HepG2 (cell line): ENCODE measurements at regions not wholly inside any gene's neighbourhood (a gene's known extent, or its start where the extent isn't known, plus 50 kb on each side); places are given as distances from the start of the nearest gene placed in this dataset.

Experiments used
- ATAC-seq: fragments of 200-7000 bp; cut with Tn5 transposase; 3 replicates; pipeline ENCODE4 v1.9.1; 2020; ENCODE audit warnings: mild to moderate bottlenecking, moderate library complexity
- BruUV-seq: library from RNA; stranded (reverse); fragments of 400-500 nt; replicated peaks from 2 replicates; lab custom pipeline; 2021; lab: Mats Ljungman, UMichigan
- CTCF ChIA-PET: fragments of 300-600 bp; formaldehyde crosslinking; extraction: SDS; loops from one replicate; lab custom pipeline; 2021; ENCODE audit warnings: low total read pairs, inconsistent platforms, low intra/inter-chr PET ratio; lab: Yijun Ruan, JAX
- POLR2A ChIA-PET: fragments of 350-600 bp; sonication (Branson Sonifier 250); formaldehyde crosslinking; loops from one replicate; lab custom pipeline; 2020; ENCODE audit warnings: antibody characterized with exemption, inconsistent platforms; lab: Yijun Ruan, JAX
- DNase-seq: peaks from one replicate; pipeline ENCODE4 v3.0.0-alpha.2; 2015; ENCODE audit warnings: low spot score
- FAIRE-seq: peaks from 3 replicates; lab custom pipeline; 2011; peaks lifted over from hg19 to GRCh38; lab: Jason Lieb, UNC
- H2AFZ ChIP-seq: one replicate; pipeline ENCODE4 v1.6.1; 2011; ENCODE audit warnings: low read length, inconsistent platforms
- H3K27ac ChIP-seq: fragments of 300-600 bp; 3 replicates; pipeline ENCODE4 v1.8.0; 2011; ENCODE audit warnings: mixed run types, mild to moderate bottlenecking, mixed read lengths, low read length, inconsistent platforms; ENCODE audit not compliant: insufficient read depth; ENCODE audit errors: extremely low read length
- H3K27me3 ChIP-seq, 2 experiments: fragments of 200-600 bp in 1 of 2; 2 replicates in 1 of 2; 3 replicates in 1 of 2; pipeline versions ENCODE4 v1.6.0 to v1.8.0; 2011; ENCODE audit warnings: low read length in 2 of 2, mild to moderate bottlenecking in 2 of 2, moderate library complexity in 2 of 2, inconsistent platforms in 1 of 2; ENCODE audit not compliant: insufficient read depth in 2 of 2, control insufficient read depth in 1 of 2
- H3K36me3 ChIP-seq, 2 experiments: fragments of 200-600 bp in 1 of 2; replicated peaks in 1 of 2; 2 replicates in 1 of 2; 3 replicates in 1 of 2; pipeline versions ENCODE4 v1.5.1 to v1.8.0; 2011; ENCODE audit warnings: low read length in 2 of 2, inconsistent platforms in 1 of 2; ENCODE audit not compliant: insufficient read depth in 2 of 2, control insufficient read depth in 1 of 2
- H3K4me1 ChIP-seq: 2 replicates; pipeline ENCODE4 v1.5.1; 2012; ENCODE audit warnings: low read length, inconsistent platforms; ENCODE audit not compliant: insufficient read depth
- H3K4me2 ChIP-seq: 2 replicates; pipeline ENCODE4 v1.6.0; 2011; ENCODE audit warnings: low read depth, low read length, inconsistent platforms
- H3K4me3 ChIP-seq, 3 experiments: fragments of 200-600 bp in 1 of 3; sonication (generic), shearing (Covaris generic) in 1 of 3; replicated peaks in 1 of 3; 2 replicates each; pipeline ENCODE4 v1.5.1; 2011 to 2016; ENCODE audit warnings: low read length in 3 of 3, inconsistent platforms in 2 of 3, low read depth in 2 of 3, mild to moderate bottlenecking in 2 of 3, control low read depth in 1 of 3, mixed read lengths in 1 of 3; ENCODE audit not compliant: insufficient read depth in 1 of 3
- H3K79me2 ChIP-seq: one replicate; pipeline ENCODE4 v1.6.1; 2011; ENCODE audit warnings: low read length, inconsistent platforms; ENCODE audit not compliant: insufficient read depth
- H3K9ac ChIP-seq: 2 replicates; pipeline ENCODE4 v1.6.0; 2011; ENCODE audit warnings: mild to moderate bottlenecking, low read depth, low read length, inconsistent platforms; ENCODE audit not compliant: insufficient read depth
- H3K9me3 ChIP-seq: 2 replicates; pipeline ENCODE4 v1.5.1; 2012; ENCODE audit warnings: mild to moderate bottlenecking, low read length
- H4K20me1 ChIP-seq: 2 replicates; pipeline ENCODE4 v1.6.0; 2011; ENCODE audit warnings: inconsistent platforms, mild to moderate bottlenecking, low read length, moderate library complexity; ENCODE audit not compliant: insufficient read depth
- BHLHE40 ChIP-seq: IDR thresholded peaks from 2 replicates; pipeline ENCODE4 v1.6.1; 2011; ENCODE audit warnings: low read length, improper control_type of control experiment
- FLYWCH1 ChIP-seq: sonication (generic); formaldehyde crosslinking; IDR thresholded peaks from 2 replicates; pipeline ENCODE4 v1.8.1; 2023; ENCODE audit warnings: mild to moderate bottlenecking, missing genetic modification reagents
- HCFC1 ChIP-seq: fragments of 150-350 bp; IDR thresholded peaks from 2 replicates; pipeline ENCODE4 v1.6.1; 2014; ENCODE audit warnings: low read depth, low read length
- HDAC6 ChIP-seq: fragments of 200-600 bp; sonication (generic); IDR thresholded peaks from 2 replicates; pipeline ENCODE4 v1.7.0; 2017; ENCODE audit warnings: mild to moderate bottlenecking, antibody characterized with exemption, low read length, low read depth
- HMG20B ChIP-seq: conservative IDR thresholded peaks from 2 replicates; pipeline ENCODE4 v1.6.1; 2016; ENCODE audit warnings: missing genetic modification reagents, missing compliant biosample characterization
- MTF1 ChIP-seq: sonication (generic); formaldehyde crosslinking; IDR thresholded peaks from 2 replicates; pipeline ENCODE4 v1.5.0; 2020; ENCODE audit warnings: missing genetic modification reagents
- NFATC3 ChIP-seq: sonication (generic); formaldehyde crosslinking; IDR thresholded peaks from 2 replicates; pipeline ENCODE4 v1.5.1; 2020; ENCODE audit warnings: mild to moderate bottlenecking, missing genetic modification reagents
- PITX1 ChIP-seq: sonication (generic); formaldehyde crosslinking; IDR thresholded peaks from 2 replicates; pipeline ENCODE4 v1.5.1; 2020; ENCODE audit warnings: mild to moderate bottlenecking, missing genetic modification reagents
- RFX5 ChIP-seq: IDR thresholded peaks from 2 replicates; pipeline ENCODE4 v1.6.1; 2011; ENCODE audit warnings: low read depth, low read length, improper control_type of control experiment
- SALL2 ChIP-seq: sonication (generic); formaldehyde crosslinking; IDR thresholded peaks from 2 replicates; pipeline ENCODE4 v1.8.1; 2023; ENCODE audit warnings: mild to moderate bottlenecking, missing genetic modification reagents, inconsistent platforms
- SMC3 ChIP-seq: IDR thresholded peaks from 2 replicates; pipeline ENCODE4 v1.6.1; 2011; ENCODE audit warnings: low read length, improper control_type of control experiment
- ZBTB20 ChIP-seq: sonication (generic); formaldehyde crosslinking; IDR thresholded peaks from 2 replicates; pipeline ENCODE4 v1.8.1; 2023; ENCODE audit warnings: missing genetic modification reagents, low read depth, mild to moderate bottlenecking, borderline replicate concordance
- ZFP90 ChIP-seq: sonication (generic); formaldehyde crosslinking; IDR thresholded peaks from 2 replicates; pipeline ENCODE4 v1.8.0; 2022; ENCODE audit warnings: missing genetic modification reagents, mild to moderate bottlenecking, inconsistent platforms, borderline replicate concordance
- ZNF136 ChIP-seq: sonication (generic); formaldehyde crosslinking; IDR thresholded peaks from 2 replicates; pipeline ENCODE4 v1.8.1; 2022; ENCODE audit warnings: low read depth, mild to moderate bottlenecking, moderate library complexity, missing genetic modification reagents
- ZNF878 ChIP-seq: sonication (generic); formaldehyde crosslinking; IDR thresholded peaks from 2 replicates; pipeline ENCODE4 v1.8.1; 2023; ENCODE audit warnings: mild to moderate bottlenecking, missing genetic modification reagents, moderate library complexity
- WGBS: methylation state at CpG from one replicate; pipeline ENCODE4 v1.1.6; 2017; ENCODE audit warnings: low lambda C conversion rate; 5-methylcytosine and 5-hydroxymethylcytosine counted together
- in situ Hi-C: cut with HindIII; loops from 2 replicates; pipeline ENCODE4 v1.10.0; 2017; ENCODE audit warnings: low pct_unique_long_range_greater_than_20kb; ENCODE audit not compliant: extremely low pct_ligation_motif_present
- intact Hi-C: fragments of 100-400 bp; cut with micrococcal nuclease; formaldehyde crosslinking; loops from one replicate; pipeline ENCODE4 v1.10.0; 2022; ENCODE audit not compliant: unreplicated experiment
- TF ChIP-seq, protein P1 (sequence below): sonication (generic); formaldehyde crosslinking; IDR thresholded peaks from 2 replicates; pipeline ENCODE4 v1.5.0; 2020; ENCODE audit warnings: missing genetic modification reagents
- TF ChIP-seq, protein P2 (sequence below): sonication (generic); formaldehyde crosslinking; IDR thresholded peaks from 2 replicates; pipeline ENCODE4 v1.4.0; 2020; ENCODE audit warnings: missing genetic modification reagents; ENCODE audit errors: not compliant biosample characterization
- TF ChIP-seq, protein P3 (sequence below): sonication (generic); formaldehyde crosslinking; IDR thresholded peaks from 2 replicates; pipeline ENCODE4 v1.4.0; 2020; ENCODE audit warnings: missing genetic modification reagents, low read depth, mild to moderate bottlenecking, borderline replicate concordance
- TF ChIP-seq, protein P4 (sequence below): sonication (generic); formaldehyde crosslinking; IDR thresholded peaks from 2 replicates; pipeline ENCODE4 v1.4.0; 2020; ENCODE audit warnings: mild to moderate bottlenecking, missing genetic modification reagents

GRCh38 chr3:76264911-76265310 lies 479.6 kb upstream of the ZNF717 start:
- WGBS: 12% methylated on average over 6 of the region's 6 CpGs
- in situ Hi-C loops (no loop called here), intact Hi-C loops (no loop called here)
- no peak overlapping the region for H3K27ac ChIP-seq
- H3K27me3 ChIP-seq: no peaks in the 10 kb centered on the region
- TF ChIP-seq FLYWCH1 (no peak), HCFC1 (no peak), ZNF136 (CRISPR knock-in tag) (no peak), PITX1 (CRISPR knock-in tag) (no peak), SMC3 (no peak), MTF1 (CRISPR knock-in tag) (no peak), ZFP90 (CRISPR knock-in tag) (no peak), NFATC3 (CRISPR knock-in tag) (no peak), ZNF878 (no peak), RFX5 (no peak), ZBTB20 (CRISPR knock-in tag) (no peak), BHLHE40 (no peak), SALL2 (CRISPR knock-in tag) (no peak), HDAC6 (no peak), HMG20B (CRISPR knock-in tag) (no peak)
- TF ChIP-seq, protein P1, sequence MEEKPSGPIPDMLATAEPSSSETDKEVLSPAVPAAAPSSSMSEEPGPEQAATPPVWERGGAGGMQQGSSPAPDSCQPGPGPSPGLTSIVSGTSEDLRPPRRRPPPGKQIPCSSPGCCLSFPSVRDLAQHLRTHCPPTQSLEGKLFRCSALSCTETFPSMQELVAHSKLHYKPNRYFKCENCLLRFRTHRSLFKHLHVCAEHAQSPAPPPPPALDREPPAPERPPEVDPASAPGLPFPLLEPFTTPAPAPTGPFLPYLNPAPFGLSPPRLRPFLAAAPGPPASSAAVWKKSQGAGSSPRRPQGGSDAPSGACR (CRISPR knock-in tag): no peak
- TF ChIP-seq, protein P2, sequence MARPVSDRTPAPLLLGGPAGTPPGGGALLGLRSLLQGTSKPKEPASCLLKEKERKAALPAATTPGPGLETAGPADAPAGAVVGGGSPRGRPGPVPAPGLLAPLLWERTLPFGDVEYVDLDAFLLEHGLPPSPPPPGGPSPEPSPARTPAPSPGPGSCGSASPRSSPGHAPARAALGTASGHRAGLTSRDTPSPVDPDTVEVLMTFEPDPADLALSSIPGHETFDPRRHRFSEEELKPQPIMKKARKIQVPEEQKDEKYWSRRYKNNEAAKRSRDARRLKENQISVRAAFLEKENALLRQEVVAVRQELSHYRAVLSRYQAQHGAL (CRISPR knock-in tag): no peak
- TF ChIP-seq, protein P3, sequence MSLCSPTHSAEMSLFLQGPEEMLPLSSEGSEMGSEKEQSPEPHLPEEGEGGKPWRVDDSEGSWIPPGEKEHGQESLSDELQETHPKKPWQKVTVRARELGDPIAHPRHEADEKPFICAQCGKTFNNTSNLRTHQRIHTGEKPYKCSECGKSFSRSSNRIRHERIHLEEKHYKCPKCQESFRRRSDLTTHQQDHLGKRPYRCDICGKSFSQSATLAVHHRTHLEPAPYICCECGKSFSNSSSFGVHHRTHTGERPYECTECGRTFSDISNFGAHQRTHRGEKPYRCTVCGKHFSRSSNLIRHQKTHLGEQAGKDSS: no peak
- TF ChIP-seq, protein P4, sequence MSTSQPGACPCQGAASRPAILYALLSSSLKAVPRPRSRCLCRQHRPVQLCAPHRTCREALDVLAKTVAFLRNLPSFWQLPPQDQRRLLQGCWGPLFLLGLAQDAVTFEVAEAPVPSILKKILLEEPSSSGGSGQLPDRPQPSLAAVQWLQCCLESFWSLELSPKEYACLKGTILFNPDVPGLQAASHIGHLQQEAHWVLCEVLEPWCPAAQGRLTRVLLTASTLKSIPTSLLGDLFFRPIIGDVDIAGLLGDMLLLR (CRISPR knock-in tag): no peak
- H3K79me2 ChIP-seq: no peaks in the 10 kb centered on the region
- ATAC-seq (no peak), DNase-seq (no peak), FAIRE-seq (no peak)
- H4K20me1 ChIP-seq: no peaks in the 10 kb centered on the region
- no peaks in the 10 kb centered on the region for H3K36me3 ChIP-seq
- no peaks in the 10 kb centered on the region for H3K9me3 ChIP-seq
- no TSS peak for BruUV-seq
- ChIA-PET CTCF (no interaction called here), POLR2A (no interaction called here)
- H3K4me2 ChIP-seq: no peak overlapping the region
- H2AFZ ChIP-seq: no peak overlapping the region
- H3K9ac ChIP-seq: no peak overlapping the region
- H3K4me1 ChIP-seq: no peaks in the 10 kb centered on the region
- no peak overlapping the region for H3K4me3 ChIP-seq
